BJ (cell line): ENCODE measurements at regions not wholly inside any gene's neighbourhood (a gene's known extent, or its start where the extent isn't known, plus 50 kb on each side); places are given as distances from the start of the nearest gene placed in this dataset.

Experiments used
- CTCF ChIA-PET: fragments of 350-600 bp; formaldehyde crosslinking; extraction: SDS; loops from one replicate; lab custom pipeline; 2021; ENCODE audit warnings: antibody characterized with exemption, inconsistent platforms; lab: Yijun Ruan, JAX
- POLR2A ChIA-PET: fragments of 300-600 bp; sonication (Branson Sonifier 250); formaldehyde crosslinking; extraction: SDS; loops from one replicate; lab custom pipeline; 2021; ENCODE audit warnings: antibody characterized with exemption; lab: Charles Lee
- DNase-seq: peaks from one replicate; pipeline ENCODE4 v3.0.0-alpha.2; 2011; ENCODE audit warnings: low read depth
- H3K27me3 ChIP-seq: 2 replicates; pipeline ENCODE4 v1.6.0; 2011; ENCODE audit warnings: low read length; ENCODE audit not compliant: control insufficient read depth, insufficient read depth
- H3K36me3 ChIP-seq: 2 replicates; pipeline ENCODE4 v1.5.1; 2011; ENCODE audit warnings: low read length; ENCODE audit not compliant: control insufficient read depth, insufficient read depth
- H3K4me3 ChIP-seq: 2 replicates; pipeline ENCODE4 v1.5.1; 2011; ENCODE audit warnings: low read depth, mild to moderate bottlenecking, control low read depth, low read length
- CTCF ChIP-seq: IDR thresholded peaks from 2 replicates; pipeline ENCODE4 v1.5.1; 2011; ENCODE audit warnings: low read depth, mild to moderate bottlenecking, control low read depth, inconsistent platforms, low read length, moderate library complexity; ENCODE audit not compliant: insufficient read depth

GRCh38 chr4:185936650-185937376, 124.8 kb upstream of the SORBS2 start:
- Histone ChIP-seq H3K4me3 (no peak overlapping the region), H3K36me3 (no peaks in the 10 kb centered on the region), H3K27me3 (no peaks in the 10 kb centered on the region)
- TF ChIP-seq CTCF = no peak
- DNase-seq = no peak
- ChIA-PET POLR2A (no interaction called here), CTCF (no interaction called here)

GRCh38 chr4:185938654-185939053, 126.7 kb upstream of the SORBS2 start:
- Histone ChIP-seq H3K4me3 (no peak overlapping the region), H3K27me3 (no peaks in the 10 kb centered on the region), H3K36me3 (no peaks in the 10 kb centered on the region)
- ChIA-PET CTCF (no interaction called here), POLR2A (no interaction called here)
- no peak for DNase-seq
- TF ChIP-seq CTCF = no peak

GRCh38 chr4:185941461-185941860, 127.5 kb upstream of the TLR3 start:
- POLR2A ChIA-PET = no interaction called here
- CTCF ChIA-PET = no interaction called here
- Histone ChIP-seq H3K4me3 (no peak overlapping the region), H3K27me3 (no peaks in the 10 kb centered on the region), H3K36me3 (no peaks in the 10 kb centered on the region)
- no peak for TF ChIP-seq CTCF
- no peak for DNase-seq

GRCh38 chr4:185945252-185945651, 123.7 kb upstream of the TLR3 start:
- Histone ChIP-seq H3K27me3 (no peaks in the 10 kb centered on the region), H3K36me3 (no peaks in the 10 kb centered on the region), H3K4me3 (no peak overlapping the region)
- ChIA-PET CTCF (interaction anchor here (1.2 kb wide), 1 partner anchor 11 kb away, joined by 4 read pairs; no protein-coding TSS in a partner anchor), POLR2A (no interaction called here)
- DNase-seq = no peak
- no peak for TF ChIP-seq CTCF

- DNase-seq = no peak
- no peak for TF ChIP-seq CTCF
- POLR2A ChIA-PET = no interaction called here
- Histone ChIP-seq H3K4me3 (no peak overlapping the region), H3K36me3 (no peaks in the 10 kb centered on the region), H3K27me3 (no peaks in the 10 kb centered on the region)
- CTCF ChIA-PET = no interaction called here
Measured at GRCh38 chr4:185945906-185946305, 123.0 kb upstream of the TLR3 start.
